NCI-H2227 (cell line): ENCODE measurements at regions not wholly inside any gene's neighbourhood (a gene's known extent, or its start where the extent isn't known, plus 50 kb on each side); places are given as distances from the start of the nearest gene placed in this dataset.
"Not testable (repeated sequence)": the region's sequence is repeated elsewhere in the genome, so short reads cannot be mapped to it uniquely, and the experiment has no call there.

Experiments
- DNase-seq: peaks from one replicate; lab custom pipeline; 2025; ENCODE audit not compliant: unreplicated experiment; lab: John Stamatoyannopoulos, UW

- no peak for DNase-seq
Measured at GRCh38 chr3:10625323-10625722, 119.9 kb upstream of the ATP2B2 start.

- DNase-seq, result no peak
Measured at GRCh38 chr3:10627884-10628572, 122.6 kb upstream of the ATP2B2 start.

- DNase-seq, result no peak
Measured at GRCh38 chr3:10628891-10629670, 123.7 kb upstream of the ATP2B2 start.

GRCh38 chr3:10629671-10630040, 124.3 kb upstream of the ATP2B2 start:
- DNase-seq, result no peak

GRCh38 chr3:10631224-10631623, 125.8 kb upstream of the ATP2B2 start:
- no peak for DNase-seq

GRCh38 chr3:10632125-10632524, 126.7 kb upstream of the ATP2B2 start:
- DNase-seq, result no peak

- DNase-seq, result no peak
Measured at GRCh38 chr3:10632741-10633140, 127.4 kb upstream of the ATP2B2 start.

GRCh38 chr3:10635446-10636076, 130.2 kb upstream of the ATP2B2 start:
- DNase-seq, result no peak

GRCh38 chr3:10637342-10637741, 132.0 kb upstream of the ATP2B2 start:
- no peak for DNase-seq

GRCh38 chr3:10638466-10638865, 133.1 kb upstream of the ATP2B2 start:
- DNase-seq, result no peak

- DNase-seq, result no peak
Measured at GRCh38 chr3:10641760-10642159, 136.4 kb upstream of the ATP2B2 start.

GRCh38 chr3:10644189-10644588, 138.8 kb upstream of the ATP2B2 start:
- no peak for DNase-seq

- DNase-seq, result no peak
Measured at GRCh38 chr3:10645800-10646199, 140.4 kb upstream of the ATP2B2 start.

- no peak for DNase-seq
Measured at GRCh38 chr3:10646531-10647335, 141.3 kb upstream of the ATP2B2 start.

GRCh38 chr3:10647376-10647775, 142.0 kb upstream of the ATP2B2 start:
- DNase-seq, result no peak

- DNase-seq, result no peak
Measured at GRCh38 chr3:10648181-10648580, 142.8 kb upstream of the ATP2B2 start.

GRCh38 chr3:10649463-10649862, 144.1 kb upstream of the ATP2B2 start:
- DNase-seq, result not testable (repeated sequence)

- DNase-seq, result no peak
Measured at GRCh38 chr3:10651506-10651905, 146.1 kb upstream of the ATP2B2 start.

- DNase-seq, result no peak
Measured at GRCh38 chr3:10653241-10653640, 147.9 kb upstream of the ATP2B2 start.

- DNase-seq, result no peak
Measured at GRCh38 chr3:10653866-10654611, 148.7 kb upstream of the ATP2B2 start.

GRCh38 chr3:10655105-10655504, 149.7 kb upstream of the ATP2B2 start:
- DNase-seq, result no peak
